ENCODE measurements at regions not wholly inside any gene's neighbourhood (a gene's known extent, or its start where the extent isn't known, plus 50 kb on each side); places are given as distances from the start of the nearest gene placed in this dataset.

GRCh38 chr18:38932752-38933151, 1367.2 kb upstream of the CELF4 start:
- no peak for TF ChIP-seq CTCF (IDR thresholded peaks at IDR 0.05; ENCODE audit: low read depth, low read length)
- no peak for TF ChIP-seq POLR2A (IDR thresholded peaks at IDR 0.05; ENCODE audit: extremely low read depth, insufficient read length)
